ENCODE measurements at regions not wholly inside any gene's neighbourhood (a gene's known extent, or its start where the extent isn't known, plus 50 kb on each side); places are given as distances from the start of the nearest gene placed in this dataset.

- H3K9me3 ChIP-seq (ENCODE audit: control insufficient read depth, low read length): no peaks in the 10 kb centered on the region
- TF ChIP-seq CTCF (IDR thresholded peaks at IDR 0.05): no peak
- no peak overlapping the region for H3K4me2 ChIP-seq (ENCODE audit: low read length)
- no peak overlapping the region for H3K9ac ChIP-seq
- no peaks in the 10 kb centered on the region for H3K27me3 ChIP-seq (ENCODE audit: control insufficient read depth, insufficient read depth, low read length)
- H3K79me2 ChIP-seq: no peaks in the 10 kb centered on the region
- H3K4me3 ChIP-seq (ENCODE audit: low read depth, low read length): no peak overlapping the region
- no peak overlapping the region for H3K27ac ChIP-seq
- H3K36me3 ChIP-seq (ENCODE audit: control insufficient read depth, insufficient read depth, low read length): no peaks in the 10 kb centered on the region
- H3K4me1 ChIP-seq: no peaks in the 10 kb centered on the region
- H2AFZ ChIP-seq: no peak overlapping the region
Measured at GRCh38 chr3:162643245-162643644, 1146.6 kb downstream of the OTOL1 start.

- Histone ChIP-seq H3K27me3 (ENCODE audit: control insufficient read depth, insufficient read depth, low read length) (no peaks in the 10 kb centered on the region), H3K27ac (no peak overlapping the region), H3K4me1 (no peaks in the 10 kb centered on the region), H3K79me2 (no peaks in the 10 kb centered on the region), H3K9ac (no peak overlapping the region), H2AFZ (no peak overlapping the region), H3K9me3 (ENCODE audit: control insufficient read depth, low read length) (no peaks in the 10 kb centered on the region), H3K4me3 (ENCODE audit: low read depth, low read length) (no peak overlapping the region), H3K36me3 (ENCODE audit: control insufficient read depth, insufficient read depth, low read length) (no peaks in the 10 kb centered on the region), H3K4me2 (ENCODE audit: low read length) (no peak overlapping the region)
- TF ChIP-seq CTCF (IDR thresholded peaks at IDR 0.05): no peak
Measured at GRCh38 chr3:162647321-162647720, 1150.7 kb downstream of the OTOL1 start.

DNA sequence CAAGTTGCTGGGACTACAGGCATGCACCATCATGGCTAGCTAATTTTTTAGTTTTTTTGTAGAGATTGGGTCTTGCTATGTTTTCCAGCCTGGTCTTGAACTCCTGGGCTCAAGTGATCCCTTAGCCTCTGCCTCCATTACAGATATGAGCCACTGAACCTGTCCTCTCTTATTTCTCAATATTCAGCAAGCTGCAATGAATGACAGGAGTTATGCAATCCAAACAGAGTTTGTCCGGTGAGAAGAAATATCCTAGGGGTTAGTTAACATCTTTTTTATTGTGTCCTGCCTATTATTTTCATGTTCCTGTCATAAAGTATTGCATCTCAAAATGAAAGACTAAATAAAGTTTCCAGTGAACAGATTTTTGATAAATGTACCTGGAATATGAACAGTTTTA is 1161.4 kb downstream of the OTOL1 start:
- no peaks in the 10 kb centered on the region for H3K9me3 ChIP-seq (ENCODE audit: control insufficient read depth, low read length)
- H3K4me3 ChIP-seq (ENCODE audit: low read depth, low read length): no peak overlapping the region
- no peak overlapping the region for H2AFZ ChIP-seq
- no peak overlapping the region for H3K4me2 ChIP-seq (ENCODE audit: low read length)
- no peaks in the 10 kb centered on the region for H3K27me3 ChIP-seq (ENCODE audit: control insufficient read depth, insufficient read depth, low read length)
- H3K4me1 ChIP-seq: no peaks in the 10 kb centered on the region
- H3K36me3 ChIP-seq (ENCODE audit: control insufficient read depth, insufficient read depth, low read length): no peaks in the 10 kb centered on the region
- H3K9ac ChIP-seq: no peak overlapping the region
- no peak for TF ChIP-seq CTCF (IDR thresholded peaks at IDR 0.05)
- H3K79me2 ChIP-seq: no peaks in the 10 kb centered on the region
- no peak overlapping the region for H3K27ac ChIP-seq

GRCh38 chr3:162665684-162666391 is 1169.2 kb downstream of the OTOL1 start:
- Histone ChIP-seq H3K27me3 (ENCODE audit: control insufficient read depth, insufficient read depth, low read length) (no peaks in the 10 kb centered on the region), H3K4me3 (ENCODE audit: low read depth, low read length) (no peak overlapping the region), H3K9me3 (ENCODE audit: control insufficient read depth, low read length) (no peaks in the 10 kb centered on the region), H3K27ac (no peak overlapping the region), H3K4me2 (ENCODE audit: low read length) (no peak overlapping the region), H3K9ac (no peak overlapping the region), H3K4me1 (no peaks in the 10 kb centered on the region), H2AFZ (no peak overlapping the region), H3K36me3 (ENCODE audit: control insufficient read depth, insufficient read depth, low read length) (no peaks in the 10 kb centered on the region), H3K79me2 (no peaks in the 10 kb centered on the region)
- TF ChIP-seq CTCF (IDR thresholded peaks at IDR 0.05): no peak

DNA sequence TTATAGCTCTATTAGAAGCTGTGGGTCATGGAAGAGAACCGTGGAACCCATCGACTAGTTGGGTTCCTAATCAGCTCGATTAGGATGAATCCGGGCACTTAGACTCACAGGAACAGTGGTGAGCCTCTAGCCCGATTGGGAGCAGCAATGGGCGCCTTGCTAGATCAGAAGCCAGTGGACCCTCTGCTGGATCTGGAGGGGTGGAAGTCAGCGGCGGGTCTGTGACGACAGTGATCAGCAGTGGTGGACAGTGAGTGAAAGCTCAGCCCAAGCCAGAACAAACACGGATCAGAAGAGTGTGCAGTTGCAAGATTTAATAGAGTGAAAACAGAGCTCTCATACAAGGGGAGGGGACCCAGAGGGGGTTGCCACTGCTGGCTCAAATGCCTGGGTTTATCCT is 1170.2 kb downstream of the OTOL1 start:
- no peak for TF ChIP-seq CTCF (IDR thresholded peaks at IDR 0.05)
- Histone ChIP-seq H3K4me1 (no peaks in the 10 kb centered on the region), H3K9ac (no peak overlapping the region), H3K4me2 (ENCODE audit: low read length) (no peak overlapping the region), H3K27ac (no peak overlapping the region), H3K79me2 (no peaks in the 10 kb centered on the region), H3K36me3 (ENCODE audit: control insufficient read depth, insufficient read depth, low read length) (no peaks in the 10 kb centered on the region), H3K4me3 (ENCODE audit: low read depth, low read length) (no peak overlapping the region), H2AFZ (no peak overlapping the region), H3K9me3 (ENCODE audit: control insufficient read depth, low read length) (no peaks in the 10 kb centered on the region), H3K27me3 (ENCODE audit: control insufficient read depth, insufficient read depth, low read length) (no peaks in the 10 kb centered on the region)

All from parathyroid adenoma (tissue), 2 donors.